ENCODE measurements at regions not wholly inside any gene's neighbourhood (a gene's known extent, or its start where the extent isn't known, plus 50 kb on each side); places are given as distances from the start of the nearest gene placed in this dataset.
"Not testable (repeated sequence)": the region's sequence is repeated elsewhere in the genome, so short reads cannot be mapped to it uniquely, and the experiment has no call there.

DNA sequence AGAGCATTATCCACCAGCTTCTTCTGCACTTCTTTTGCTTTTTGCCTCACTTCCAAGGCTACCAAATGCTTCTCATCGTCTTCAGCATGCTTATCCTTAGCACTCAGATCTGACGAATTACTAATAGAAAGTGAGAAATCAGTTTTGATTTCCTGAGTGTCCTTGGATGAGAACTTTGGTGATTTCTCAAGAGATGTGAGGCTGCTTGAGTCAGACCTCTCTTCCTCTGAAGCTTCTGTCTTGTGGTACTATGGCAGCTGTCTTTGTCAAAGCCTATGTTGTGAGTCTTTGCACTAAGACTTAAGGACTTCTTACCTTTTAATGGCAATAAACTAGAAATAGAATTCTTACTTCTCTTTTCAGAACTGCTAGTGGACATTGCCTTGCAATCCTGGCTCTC is 169.9 kb downstream of the CPE start:
- POLR2A ChIA-PET = no interaction called here
- no peak overlapping the region for H3K27ac Mint-ChIP-seq
- no peaks in the 10 kb centered on the region for H3K9me3 Mint-ChIP-seq (ENCODE audit: insufficient read depth)
- H3K36me3 Mint-ChIP-seq (ENCODE audit: low read depth) = no peaks in the 10 kb centered on the region
- CTCF ChIA-PET = no interaction called here
- no peak for DNase-seq
- H3K4me3 Mint-ChIP-seq = no peak overlapping the region
- H3K4me1 Mint-ChIP-seq (ENCODE audit: low read depth) = no peaks in the 10 kb centered on the region
- no peaks in the 10 kb centered on the region for H3K27me3 Mint-ChIP-seq (ENCODE audit: low read depth)
- no peak for ATAC-seq

DNA sequence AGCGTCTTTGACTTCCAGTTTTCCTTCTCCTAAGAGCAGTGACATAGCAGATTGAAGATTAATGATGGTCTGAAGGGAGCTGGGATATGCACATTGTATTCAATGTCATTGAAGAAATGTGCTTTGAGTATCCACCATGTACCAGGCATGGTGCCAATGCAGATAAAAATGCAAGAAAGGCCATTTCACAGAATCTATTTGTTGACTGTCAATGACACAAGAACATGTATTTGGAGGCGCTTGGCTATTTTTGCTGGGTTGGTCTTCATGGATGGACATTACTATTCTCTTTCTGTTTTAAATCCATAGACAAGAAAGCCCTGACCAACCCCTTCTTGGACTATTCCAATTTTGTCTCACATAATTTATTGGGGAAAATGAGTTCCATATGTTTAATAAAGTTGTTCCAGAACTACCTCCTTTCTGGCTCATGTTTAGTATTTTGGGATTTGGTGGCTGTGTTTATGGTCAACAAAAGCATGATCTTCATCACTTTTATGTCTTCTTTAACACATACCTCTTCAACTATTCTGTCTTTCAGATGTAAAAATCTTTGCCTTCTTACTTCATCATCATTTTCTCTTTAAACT is 174.5 kb downstream of the CPE start:
- no peaks in the 10 kb centered on the region for H3K9me3 Mint-ChIP-seq (ENCODE audit: insufficient read depth)
- H3K4me1 Mint-ChIP-seq (ENCODE audit: low read depth) = no peaks in the 10 kb centered on the region
- no peak overlapping the region for H3K4me3 Mint-ChIP-seq
- ChIA-PET CTCF (no interaction called here), POLR2A (no interaction called here)
- no peak overlapping the region for H3K27ac Mint-ChIP-seq
- H3K36me3 Mint-ChIP-seq (ENCODE audit: low read depth) = no peaks in the 10 kb centered on the region
- DNase-seq (no peak), ATAC-seq (no peak)
- H3K27me3 Mint-ChIP-seq (ENCODE audit: low read depth) = no peaks in the 10 kb centered on the region

DNA sequence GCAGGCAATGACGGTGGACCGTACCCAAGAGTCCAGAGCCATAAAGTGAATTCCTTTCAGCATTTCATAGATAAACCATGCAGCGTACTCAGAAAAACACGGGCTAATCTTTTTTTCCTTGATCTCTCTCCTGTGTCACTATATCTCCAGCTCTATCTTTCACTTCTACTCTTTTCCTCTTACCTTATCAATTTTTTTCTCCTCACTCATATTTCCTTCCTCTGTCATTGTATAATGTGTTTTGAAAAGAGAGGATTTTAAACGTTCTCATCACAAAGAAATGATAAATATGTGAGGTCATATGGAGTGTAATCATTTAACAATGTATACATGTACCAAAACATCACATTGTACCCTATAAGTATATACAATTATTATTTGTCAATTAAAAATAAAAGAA is 176.5 kb downstream of the CPE start:
- POLR2A ChIA-PET = no interaction called here
- no peaks in the 10 kb centered on the region for H3K36me3 Mint-ChIP-seq (ENCODE audit: low read depth)
- no peak for DNase-seq
- CTCF ChIA-PET = no interaction called here
- H3K4me3 Mint-ChIP-seq = no peak overlapping the region
- H3K9me3 Mint-ChIP-seq (ENCODE audit: insufficient read depth) = no peaks in the 10 kb centered on the region
- no peaks in the 10 kb centered on the region for H3K27me3 Mint-ChIP-seq (ENCODE audit: low read depth)
- no peak for ATAC-seq
- H3K4me1 Mint-ChIP-seq (ENCODE audit: low read depth) = no peaks in the 10 kb centered on the region
- H3K27ac Mint-ChIP-seq = no peak overlapping the region

DNA sequence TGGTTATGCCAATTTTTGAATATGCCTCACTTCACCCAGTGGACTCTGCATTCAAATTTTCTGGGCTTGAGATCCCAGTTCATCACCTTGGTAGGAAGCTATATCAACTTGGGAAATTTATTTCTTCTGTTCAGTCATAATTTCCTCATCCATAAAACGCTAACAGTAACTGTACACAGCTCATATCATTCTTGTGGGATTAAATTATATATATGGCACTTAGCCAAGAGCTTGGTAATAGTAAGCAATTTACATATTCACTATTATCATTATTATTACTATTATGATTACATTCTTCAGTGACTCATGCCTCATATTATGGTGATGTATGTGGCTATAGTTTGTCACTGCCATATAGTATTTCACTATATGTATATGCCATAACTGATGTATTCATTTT is 177.6 kb downstream of the CPE start:
- Mint-ChIP-seq H3K27ac (no peak overlapping the region), H3K36me3 (ENCODE audit: low read depth) (no peaks in the 10 kb centered on the region), H3K4me1 (ENCODE audit: low read depth) (no peaks in the 10 kb centered on the region), H3K27me3 (ENCODE audit: low read depth) (no peaks in the 10 kb centered on the region), H3K9me3 (ENCODE audit: insufficient read depth) (no peaks in the 10 kb centered on the region), H3K4me3 (no peak overlapping the region)
- POLR2A ChIA-PET = no interaction called here
- CTCF ChIA-PET = no interaction called here
- no peak for ATAC-seq
- DNase-seq = no peak

DNA sequence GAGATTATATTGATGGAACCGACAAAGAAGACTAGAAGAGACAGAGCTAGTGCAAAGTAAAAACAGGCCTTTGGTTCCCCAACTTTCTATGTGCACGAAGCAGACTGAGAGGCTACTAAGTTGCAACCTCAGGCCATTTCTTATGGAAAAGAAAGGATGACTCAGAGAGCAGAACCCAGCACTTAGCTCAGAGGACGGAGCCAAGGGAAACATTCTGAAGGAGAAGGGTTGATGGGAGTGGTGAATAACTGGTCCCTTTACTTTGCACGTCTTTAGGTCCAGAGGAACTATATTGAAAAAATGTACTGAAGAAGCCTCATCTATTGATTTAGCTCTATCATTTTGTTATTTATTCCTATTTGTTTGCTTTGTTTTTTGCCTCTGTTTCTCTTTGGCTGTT is 182.1 kb downstream of the CPE start:
- CTCF ChIA-PET = no interaction called here
- ATAC-seq = no peak
- POLR2A ChIA-PET = no interaction called here
- no peaks in the 10 kb centered on the region for H3K9me3 Mint-ChIP-seq (ENCODE audit: insufficient read depth)
- no peak overlapping the region for H3K4me3 Mint-ChIP-seq
- no peak overlapping the region for H3K27ac Mint-ChIP-seq
- H3K27me3 Mint-ChIP-seq (ENCODE audit: low read depth) = no peaks in the 10 kb centered on the region
- H3K36me3 Mint-ChIP-seq (ENCODE audit: low read depth) = no peaks in the 10 kb centered on the region
- DNase-seq = no peak
- H3K4me1 Mint-ChIP-seq (ENCODE audit: low read depth) = no peaks in the 10 kb centered on the region

DNA sequence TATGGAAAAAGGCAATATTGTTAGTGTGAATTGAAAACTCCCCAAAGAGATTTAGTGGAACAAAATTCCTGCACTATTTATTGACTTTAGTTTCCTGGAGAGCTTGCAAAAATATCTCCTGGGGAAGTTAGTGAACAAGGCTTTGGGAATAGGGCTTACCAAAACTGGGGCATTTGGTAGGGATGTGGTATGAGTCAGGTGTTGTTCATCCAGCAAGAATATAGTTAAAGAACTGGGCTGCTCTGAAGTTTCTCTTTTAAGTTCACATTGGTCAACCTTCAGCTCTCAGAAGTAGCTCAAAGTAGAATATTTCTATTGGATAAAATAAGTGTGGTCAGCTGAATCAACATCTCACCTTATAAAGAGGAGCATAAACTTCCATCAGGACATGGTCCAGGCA is 185.0 kb downstream of the CPE start:
- no peak overlapping the region for H3K27ac Mint-ChIP-seq
- ChIA-PET CTCF (no interaction called here), POLR2A (no interaction called here)
- H3K36me3 Mint-ChIP-seq (ENCODE audit: low read depth) = no peaks in the 10 kb centered on the region
- no peaks in the 10 kb centered on the region for H3K4me1 Mint-ChIP-seq (ENCODE audit: low read depth)
- DNase-seq = no peak
- ATAC-seq = no peak
- no peaks in the 10 kb centered on the region for H3K27me3 Mint-ChIP-seq (ENCODE audit: low read depth)
- H3K9me3 Mint-ChIP-seq (ENCODE audit: insufficient read depth) = no peaks in the 10 kb centered on the region
- no peak overlapping the region for H3K4me3 Mint-ChIP-seq

DNA sequence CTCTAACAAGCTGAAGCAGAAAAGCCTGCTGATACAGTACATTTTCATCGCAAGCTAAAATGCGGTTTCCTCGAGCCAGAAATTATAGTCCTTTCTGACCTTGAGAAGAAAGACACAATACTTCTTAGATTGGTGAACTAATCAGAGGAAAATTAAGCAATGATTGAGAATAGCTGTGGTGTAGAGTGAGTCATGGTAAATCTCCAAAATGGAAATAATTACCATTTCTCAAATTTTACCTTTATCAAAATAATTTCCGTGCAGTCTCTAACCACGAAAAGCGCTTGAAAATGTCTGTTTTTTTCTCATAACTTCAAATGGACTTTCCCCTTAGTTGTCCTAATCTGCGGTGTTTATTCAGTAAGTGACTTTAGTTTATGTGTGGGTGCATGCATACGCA is 190.2 kb downstream of the CPE start:
- Mint-ChIP-seq H3K4me3 (no peak overlapping the region), H3K27me3 (ENCODE audit: low read depth) (no peaks in the 10 kb centered on the region), H3K27ac (no peak overlapping the region), H3K4me1 (ENCODE audit: low read depth) (no peaks in the 10 kb centered on the region), H3K36me3 (ENCODE audit: low read depth) (no peaks in the 10 kb centered on the region), H3K9me3 (ENCODE audit: insufficient read depth) (no peaks in the 10 kb centered on the region)
- DNase-seq (no peak), ATAC-seq (no peak)
- ChIA-PET POLR2A (no interaction called here), CTCF (no interaction called here)

DNA sequence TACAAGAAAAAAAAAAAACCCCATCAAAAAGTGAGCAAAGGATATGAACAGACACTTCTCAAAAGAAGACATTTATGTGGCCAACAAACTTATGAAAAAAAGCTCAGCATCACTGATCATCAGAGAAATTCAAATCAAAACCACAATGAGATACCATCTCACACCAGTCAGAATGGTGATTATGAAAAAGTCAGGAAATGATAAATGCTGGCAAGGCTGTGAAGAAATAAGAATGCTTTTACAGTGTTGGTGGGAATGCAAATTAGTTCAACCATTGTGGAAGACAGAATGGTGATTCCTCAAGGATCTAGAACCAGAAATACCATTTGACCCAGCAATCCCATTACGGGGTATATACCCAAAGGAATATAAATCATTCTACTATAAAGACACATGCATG is 192.7 kb downstream of the CPE start:
- H3K36me3 Mint-ChIP-seq (ENCODE audit: low read depth); H3K9me3 Mint-ChIP-seq (ENCODE audit: insufficient read depth); H3K27me3 Mint-ChIP-seq (ENCODE audit: low read depth); CTCF ChIA-PET; ATAC-seq; H3K4me1 Mint-ChIP-seq (ENCODE audit: low read depth); DNase-seq; H3K4me3 Mint-ChIP-seq; POLR2A ChIA-PET; H3K27ac Mint-ChIP-seq: not testable (repeated sequence)

DNA sequence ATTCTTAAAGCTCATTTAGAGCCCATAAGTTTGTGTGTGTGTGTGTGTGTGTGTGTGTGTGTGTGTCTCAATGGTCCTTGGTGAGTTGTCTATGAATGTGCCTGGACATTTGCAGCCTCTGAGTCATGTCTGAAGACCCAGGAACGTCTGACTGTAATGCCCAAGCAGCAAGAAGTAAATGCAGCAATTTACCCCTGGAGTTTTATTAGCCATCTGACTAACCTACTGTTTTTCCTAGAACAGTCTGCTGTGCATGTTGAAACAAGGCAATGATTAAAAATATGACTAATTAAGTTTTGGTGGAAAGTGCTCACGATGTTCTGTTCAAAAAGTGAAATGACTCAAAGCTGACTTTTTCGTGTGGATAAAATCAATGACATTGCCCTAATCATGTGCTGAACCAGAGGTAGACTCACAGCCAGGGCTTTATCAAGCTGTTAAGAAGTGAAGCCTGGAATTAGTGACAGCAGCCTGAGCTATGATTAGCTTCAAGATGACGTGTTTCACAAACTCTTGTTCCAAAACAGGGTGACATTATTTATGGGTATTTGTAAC is 201.6 kb downstream of the CPE start:
- H3K27ac Mint-ChIP-seq = no peak overlapping the region
- ChIA-PET POLR2A (no interaction called here), CTCF (interaction anchor here (0.6 kb wide), 1 partner anchor 48 kb away, joined by 3 read pairs; no protein-coding TSS in a partner anchor)
- H3K9me3 Mint-ChIP-seq (ENCODE audit: insufficient read depth) = no peaks in the 10 kb centered on the region
- no peak for DNase-seq
- no peak overlapping the region for H3K4me3 Mint-ChIP-seq
- H3K36me3 Mint-ChIP-seq (ENCODE audit: low read depth) = no peaks in the 10 kb centered on the region
- no peak for ATAC-seq
- no peaks in the 10 kb centered on the region for H3K4me1 Mint-ChIP-seq (ENCODE audit: low read depth)
- no peaks in the 10 kb centered on the region for H3K27me3 Mint-ChIP-seq (ENCODE audit: low read depth)

DNA sequence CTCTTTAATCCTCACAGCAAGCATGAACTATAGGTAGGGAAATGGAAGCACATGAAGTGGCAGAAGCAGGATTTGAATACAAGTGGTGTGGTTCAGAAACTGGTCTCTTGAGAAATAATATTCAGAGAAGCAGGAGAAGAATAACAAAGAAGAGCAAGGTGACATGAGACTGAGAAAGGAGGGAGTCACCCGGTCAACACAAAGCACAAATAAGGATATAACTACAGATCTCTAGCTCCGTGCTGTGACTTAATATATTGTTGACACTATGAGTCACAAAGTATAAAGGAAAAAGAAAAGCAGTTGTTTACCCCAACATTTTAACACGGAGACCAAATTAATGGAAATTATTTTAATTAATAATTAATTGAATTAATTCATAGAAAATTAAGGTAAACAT is 204.5 kb downstream of the CPE start:
- CTCF ChIA-PET = no interaction called here
- no peak overlapping the region for H3K27ac Mint-ChIP-seq
- H3K4me1 Mint-ChIP-seq (ENCODE audit: low read depth) = no peaks in the 10 kb centered on the region
- POLR2A ChIA-PET = no interaction called here
- no peaks in the 10 kb centered on the region for H3K9me3 Mint-ChIP-seq (ENCODE audit: insufficient read depth)
- no peak for ATAC-seq
- DNase-seq = no peak
- H3K36me3 Mint-ChIP-seq (ENCODE audit: low read depth) = no peaks in the 10 kb centered on the region
- no peaks in the 10 kb centered on the region for H3K27me3 Mint-ChIP-seq (ENCODE audit: low read depth)
- no peak overlapping the region for H3K4me3 Mint-ChIP-seq

DNA sequence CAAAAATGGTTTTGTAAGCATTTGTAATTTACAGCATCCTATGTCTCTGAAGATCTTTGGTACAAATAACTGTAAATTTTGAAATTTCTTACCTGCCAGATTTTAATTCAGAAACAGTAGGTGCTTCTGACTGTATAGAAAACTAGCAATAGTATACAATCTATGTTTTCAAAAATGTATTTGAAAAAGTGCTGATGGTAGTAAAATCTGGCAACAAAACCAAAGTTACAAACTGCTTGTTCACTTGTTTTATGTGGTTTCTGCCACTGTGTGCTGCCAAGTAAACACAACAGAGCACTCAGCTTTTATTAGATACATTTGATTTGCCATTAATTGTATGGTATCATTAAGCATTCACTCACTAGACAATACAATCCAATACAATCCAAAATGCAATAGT is 206.1 kb downstream of the CPE start:
- no peak for ATAC-seq
- H3K9me3 Mint-ChIP-seq (ENCODE audit: insufficient read depth) = no peaks in the 10 kb centered on the region
- H3K4me1 Mint-ChIP-seq (ENCODE audit: low read depth) = no peaks in the 10 kb centered on the region
- ChIA-PET CTCF (no interaction called here), POLR2A (no interaction called here)
- DNase-seq = no peak
- no peaks in the 10 kb centered on the region for H3K36me3 Mint-ChIP-seq (ENCODE audit: low read depth)
- no peaks in the 10 kb centered on the region for H3K27me3 Mint-ChIP-seq (ENCODE audit: low read depth)
- H3K27ac Mint-ChIP-seq = no peak overlapping the region
- H3K4me3 Mint-ChIP-seq = no peak overlapping the region

DNA sequence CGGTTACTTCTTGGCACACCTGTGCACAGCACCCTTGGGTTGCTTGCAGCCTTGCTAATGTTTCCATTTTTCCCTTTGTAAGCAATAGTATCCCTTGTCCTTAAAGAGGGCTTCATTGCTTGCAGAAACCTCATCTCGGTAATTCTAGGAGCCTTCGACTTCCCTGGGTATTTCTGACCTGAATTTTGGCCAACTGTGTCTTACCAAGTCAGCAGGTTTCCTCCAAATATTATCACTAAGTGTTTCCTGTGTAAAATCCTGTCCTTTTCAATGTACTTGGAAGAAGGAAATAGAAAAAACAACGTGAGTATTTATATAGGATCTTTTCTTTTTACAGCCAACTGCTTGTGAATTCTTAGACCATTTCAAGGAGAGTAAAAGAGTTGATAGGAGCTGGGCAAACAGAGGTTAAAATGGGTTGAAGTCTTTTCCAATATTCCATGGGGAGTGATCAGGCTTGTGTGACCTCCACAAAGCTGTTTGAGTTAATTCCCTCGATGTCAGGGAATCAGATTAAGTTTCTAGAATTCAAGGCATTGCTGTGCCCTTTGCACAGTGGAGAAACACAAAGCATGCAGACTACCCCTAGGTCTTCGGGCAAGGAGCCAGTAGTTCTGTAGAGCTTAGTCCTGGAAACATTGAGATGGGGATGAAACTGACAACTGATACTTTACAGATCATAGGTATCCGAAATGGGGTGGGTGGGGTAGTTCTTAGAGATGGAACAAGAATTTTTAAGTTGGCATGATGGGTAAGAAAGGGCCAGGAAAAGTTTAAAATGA is 209.9 kb downstream of the CPE start:
- CTCF ChIA-PET = no interaction called here
- H3K4me1 Mint-ChIP-seq (ENCODE audit: low read depth) = no peaks in the 10 kb centered on the region
- no peaks in the 10 kb centered on the region for H3K27me3 Mint-ChIP-seq (ENCODE audit: low read depth)
- no peak for ATAC-seq
- no peaks in the 10 kb centered on the region for H3K9me3 Mint-ChIP-seq (ENCODE audit: insufficient read depth)
- no peak overlapping the region for H3K27ac Mint-ChIP-seq
- DNase-seq = no peak
- H3K36me3 Mint-ChIP-seq (ENCODE audit: low read depth) = no peaks in the 10 kb centered on the region
- no peak overlapping the region for H3K4me3 Mint-ChIP-seq
- POLR2A ChIA-PET = no interaction called here

DNA sequence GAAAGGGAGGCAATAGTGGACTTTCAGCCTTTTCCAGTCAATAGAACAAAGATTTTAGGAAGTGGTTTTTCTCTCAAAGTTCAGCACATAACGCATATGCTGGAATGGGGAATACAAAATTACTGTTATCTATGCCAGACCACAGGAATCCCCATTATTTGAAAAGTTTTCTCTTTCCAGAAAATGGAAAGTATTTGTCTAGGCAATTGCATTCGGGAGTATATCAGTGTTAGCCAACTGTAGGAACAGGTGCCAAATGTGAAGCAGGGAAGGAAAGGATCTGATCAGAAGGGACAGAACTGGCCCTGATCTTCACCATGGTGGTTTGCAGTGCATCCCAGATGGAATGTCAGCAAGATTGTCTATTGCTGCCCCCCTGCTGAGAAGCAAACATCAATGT is 213.6 kb downstream of the CPE start:
- Mint-ChIP-seq H3K27me3 (ENCODE audit: low read depth) (no peaks in the 10 kb centered on the region), H3K4me1 (ENCODE audit: low read depth) (no peaks in the 10 kb centered on the region), H3K27ac (no peak overlapping the region), H3K4me3 (no peak overlapping the region), H3K36me3 (ENCODE audit: low read depth) (no peaks in the 10 kb centered on the region), H3K9me3 (ENCODE audit: insufficient read depth) (no peaks in the 10 kb centered on the region)
- no peak for ATAC-seq
- DNase-seq = no peak
- CTCF ChIA-PET = no interaction called here
- POLR2A ChIA-PET = no interaction called here

Measured in activated CD8-positive, alpha-beta T cell treated with anti-CD3 and anti-CD28 coated beads, Interleukin-2, amount 10 ng/mL, durations not matched to agents 7 days and 5 days (primary cell).